ENCODE measurements at regions not wholly inside any gene's neighbourhood (a gene's known extent, or its start where the extent isn't known, plus 50 kb on each side); places are given as distances from the start of the nearest gene placed in this dataset.
"Not testable (repeated sequence)": the region's sequence is repeated elsewhere in the genome, so short reads cannot be mapped to it uniquely, and the experiment has no call there.

DNA sequence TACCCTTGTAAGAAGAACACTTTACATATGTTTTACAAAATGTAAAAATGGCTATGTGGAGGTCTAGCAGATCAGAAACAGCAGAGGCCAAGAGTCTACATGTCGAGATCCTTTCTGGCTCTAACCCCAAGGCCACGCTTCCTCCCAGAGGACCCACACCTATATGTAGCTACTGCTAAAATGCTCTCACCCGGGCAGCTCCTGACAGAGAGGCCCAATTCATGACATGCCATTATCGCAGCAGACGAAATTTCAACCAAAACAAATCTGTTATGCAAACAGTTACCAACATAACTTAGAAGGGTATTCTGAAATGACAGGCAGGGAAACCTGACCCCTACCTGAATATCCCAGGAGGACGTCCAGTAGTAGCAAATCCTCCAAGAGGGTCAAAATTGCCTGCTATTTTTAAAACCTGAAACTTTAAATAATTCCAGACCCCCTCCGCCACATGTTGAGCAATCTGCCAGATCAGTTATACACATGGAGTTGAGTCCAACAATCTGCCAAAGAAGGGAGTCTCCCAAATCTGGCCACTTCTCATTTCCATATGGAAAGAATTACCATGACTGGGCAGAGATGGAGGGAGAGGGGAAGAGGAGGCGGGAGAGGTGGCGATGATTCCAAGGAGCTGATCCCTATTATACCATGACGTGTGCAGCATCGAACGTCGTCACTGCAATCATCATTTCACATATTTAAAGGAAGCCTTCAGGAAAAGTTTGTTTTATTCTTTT is 192.9 kb upstream of the TBL1X start:
- DNase-seq, result peak; percentile 43

DNA sequence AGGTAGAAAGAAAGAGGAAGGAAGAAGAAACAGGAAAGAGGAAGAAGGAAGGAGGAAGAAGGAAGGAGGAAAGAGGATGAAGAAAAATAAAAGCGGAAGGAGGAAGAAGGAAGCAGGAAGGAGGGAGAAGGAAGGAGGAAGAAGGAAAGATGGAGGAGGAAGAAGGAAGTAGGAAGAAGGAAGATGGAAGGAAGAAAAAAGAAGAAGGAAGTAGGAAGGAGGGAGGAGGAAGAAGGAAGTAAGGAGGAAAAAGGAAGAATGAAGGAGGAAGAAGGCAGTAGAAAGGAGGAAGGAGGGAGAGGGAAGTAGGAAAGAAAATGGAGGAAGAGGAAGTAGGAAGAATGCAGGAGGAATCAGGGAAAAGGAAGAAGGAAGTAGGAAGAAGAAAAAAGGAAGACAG is 191.1 kb upstream of the TBL1X start:
- DNase-seq, result no peak

DNA sequence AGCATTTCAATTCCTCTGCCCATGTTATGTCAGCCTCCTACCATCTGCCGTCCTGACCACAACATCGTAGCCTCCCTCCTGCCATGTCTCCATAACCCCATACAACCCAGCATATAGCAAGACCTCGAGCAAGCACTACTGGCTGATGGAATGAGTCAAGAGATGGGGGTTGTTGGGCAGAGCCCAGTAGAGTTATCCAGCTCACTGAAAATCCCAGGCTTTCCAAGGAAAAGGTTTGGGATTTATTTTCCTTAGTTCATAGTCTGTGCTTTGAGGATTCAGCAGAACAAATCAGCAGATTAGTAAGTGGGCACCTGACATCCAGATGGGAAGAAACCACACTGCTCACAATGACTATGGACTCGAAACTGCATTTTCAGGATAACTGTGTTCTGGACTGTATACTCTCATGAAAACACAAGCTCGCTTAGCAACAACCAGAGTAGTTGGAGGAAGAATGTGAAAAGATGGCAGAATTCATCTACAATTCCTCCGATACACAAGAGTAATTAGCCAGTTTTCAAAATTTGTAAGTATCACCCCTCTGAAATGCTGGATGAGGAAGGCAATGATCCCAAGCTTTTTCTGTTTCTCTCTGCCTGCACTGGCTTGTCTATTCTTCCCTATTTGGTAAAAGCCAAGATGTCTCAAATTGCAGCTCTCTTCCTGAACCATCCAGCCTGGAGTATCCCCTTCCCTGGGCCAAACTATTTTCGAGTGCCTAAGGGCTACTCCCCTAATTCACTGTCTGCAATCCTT is 186.2 kb upstream of the TBL1X start:
- DNase-seq, result no peak

DNA sequence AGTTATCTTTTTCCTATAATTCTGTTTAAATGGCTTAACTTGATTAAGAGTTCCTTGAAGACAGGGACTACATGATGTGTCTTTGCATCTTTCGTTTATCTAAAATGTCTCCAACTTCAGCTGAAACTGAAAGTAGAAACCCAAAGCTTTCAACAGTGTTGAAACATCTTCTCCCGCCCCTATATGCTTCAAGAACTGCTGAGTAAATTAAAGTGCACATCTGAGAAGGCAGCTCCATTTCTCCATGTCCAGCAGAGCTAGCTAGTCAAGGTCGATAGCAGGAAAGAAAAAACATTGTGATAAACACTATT is 185.7 kb upstream of the TBL1X start:
- DNase-seq, result no peak

DNA sequence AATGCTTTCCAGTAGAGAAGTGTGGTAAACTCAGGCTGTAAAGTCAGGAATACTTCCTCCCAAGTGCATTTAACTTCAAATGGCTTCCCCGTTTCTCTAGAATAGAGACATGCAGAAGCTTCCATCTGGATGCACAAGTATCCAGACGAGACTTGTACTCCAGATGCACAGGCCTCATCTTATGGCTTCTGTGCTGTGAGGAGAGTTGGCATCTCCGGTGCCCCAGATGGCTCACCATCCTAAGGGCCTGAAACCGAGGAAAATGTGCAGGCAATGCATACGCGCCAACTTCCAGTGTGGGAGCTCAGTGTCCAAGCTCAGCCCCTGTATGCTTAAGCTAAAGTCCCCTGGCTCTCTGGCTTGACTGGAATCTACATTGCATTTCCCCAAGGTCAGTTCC is 184.0 kb upstream of the TBL1X start:
- DNase-seq, result no peak

DNA sequence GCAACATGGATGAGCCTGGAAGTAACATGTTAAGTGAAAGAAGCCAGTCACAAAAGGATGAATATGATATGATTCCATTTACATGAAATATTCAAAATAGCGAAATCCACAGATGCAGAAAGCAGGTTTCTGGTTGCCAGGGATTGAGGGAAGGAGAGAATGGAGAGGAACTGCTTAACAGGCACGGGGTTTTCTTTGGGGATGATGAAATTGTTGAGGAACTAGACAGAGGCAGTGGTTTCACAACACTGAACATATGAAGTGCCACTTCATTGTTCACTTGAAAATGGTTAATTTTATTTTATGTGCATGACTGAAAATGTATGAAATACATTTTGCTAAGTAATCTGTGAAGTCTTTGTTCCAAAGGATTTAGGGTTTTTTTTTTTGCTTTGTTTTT is 182.5 kb upstream of the TBL1X start:
- no peak for DNase-seq

DNA sequence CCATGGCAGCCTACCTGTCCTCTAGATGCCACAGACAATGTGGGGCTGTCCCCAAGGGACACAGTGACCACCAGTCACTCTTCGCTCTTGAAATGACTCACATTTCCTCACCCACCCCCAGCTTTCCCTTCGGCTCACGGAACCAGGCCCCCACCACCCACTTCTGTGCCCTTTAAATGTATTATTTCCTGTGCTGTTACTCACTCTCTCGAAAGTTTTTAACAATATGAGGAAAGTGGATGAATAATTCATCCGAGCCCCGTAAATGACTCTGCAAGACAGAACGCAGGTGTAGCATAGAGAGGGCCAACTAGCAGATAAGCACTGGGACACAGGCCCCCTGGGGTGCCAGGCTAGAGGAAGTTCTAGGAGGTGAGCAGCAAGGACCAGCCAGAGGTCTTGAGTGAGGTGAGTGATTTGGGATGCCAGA is 179.5 kb upstream of the TBL1X start:
- no peak for DNase-seq

DNA sequence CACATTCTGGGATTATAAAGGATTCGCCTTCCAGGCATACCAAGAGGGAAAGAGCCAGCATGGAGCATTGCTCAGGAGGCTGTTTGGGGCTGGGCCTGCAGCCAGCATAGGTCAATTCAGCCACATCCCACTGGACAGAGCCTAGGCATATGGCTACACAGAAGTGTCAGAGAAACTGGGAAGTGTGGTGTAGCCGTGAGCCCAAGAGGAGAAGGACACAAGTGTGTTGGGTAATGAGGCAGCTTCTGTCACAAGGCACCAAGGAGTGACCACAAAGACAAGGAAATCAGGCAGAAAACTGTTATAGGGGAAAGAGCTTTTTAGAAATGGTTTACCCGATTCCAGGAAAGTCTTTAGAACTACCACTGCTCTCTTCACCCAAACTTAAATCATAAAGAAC is 178.6 kb upstream of the TBL1X start:
- no peak for DNase-seq

DNA sequence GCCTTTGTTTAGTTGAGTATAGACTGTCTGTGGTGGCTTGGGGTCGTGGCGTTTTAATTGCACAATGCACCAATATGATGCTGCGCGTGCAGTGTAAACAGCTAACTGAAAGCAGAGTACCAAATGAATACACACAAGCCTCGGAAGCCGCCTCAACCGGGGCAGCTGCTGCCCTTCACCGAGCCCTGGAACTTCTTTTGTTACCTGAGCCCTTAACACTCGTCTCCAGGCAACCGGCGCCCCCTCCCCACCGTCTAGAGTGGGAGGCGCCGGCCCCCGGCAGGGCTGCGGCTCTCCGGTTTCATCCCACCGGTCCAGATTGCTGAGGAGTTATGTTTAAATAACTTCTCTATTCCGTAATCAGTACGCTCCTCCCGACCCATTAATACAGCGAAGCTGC is 173.2 kb upstream of the TBL1X start:
- DNase-seq, result no peak

DNA sequence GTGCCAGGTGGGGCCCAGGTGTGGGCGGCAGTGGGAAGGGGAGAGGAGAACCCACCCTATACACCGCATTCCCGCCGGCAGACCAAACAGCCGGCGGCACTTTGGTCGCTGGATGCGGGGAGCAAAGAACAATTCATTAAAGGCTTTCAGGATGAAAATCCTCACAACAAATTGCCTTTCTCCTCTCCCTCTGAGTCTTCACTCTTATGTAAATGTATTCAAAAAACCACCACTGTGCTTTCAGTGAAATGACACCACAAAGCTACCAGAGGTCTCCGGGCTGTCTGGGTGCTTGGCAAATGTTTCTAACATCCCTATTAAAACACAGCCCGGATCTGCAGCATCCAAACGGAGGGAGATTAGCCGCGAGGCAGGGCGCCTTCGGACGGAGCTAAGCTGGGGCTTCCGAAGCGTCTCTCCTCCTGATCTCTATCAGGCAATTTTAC is 171.8 kb upstream of the TBL1X start:
- no peak for DNase-seq

DNA sequence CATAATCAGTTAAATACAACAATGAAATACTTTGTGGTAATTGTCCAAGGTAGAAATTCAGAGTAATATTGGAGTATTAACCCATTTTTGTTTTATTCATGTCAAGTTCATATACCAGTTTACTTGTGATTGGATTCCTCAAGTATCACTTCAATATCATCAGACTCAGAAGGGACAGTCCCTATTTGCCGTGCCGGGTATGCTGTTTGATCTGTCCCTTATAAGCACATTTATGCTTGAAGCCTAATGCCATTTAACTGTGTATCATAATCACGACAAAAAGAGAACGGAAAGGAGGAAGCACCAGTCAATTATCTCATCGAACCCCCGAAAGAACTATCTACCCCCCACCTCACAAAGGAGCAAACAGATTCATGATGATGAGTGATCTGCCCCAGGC is 171.0 kb upstream of the TBL1X start:
- no peak for DNase-seq

DNA sequence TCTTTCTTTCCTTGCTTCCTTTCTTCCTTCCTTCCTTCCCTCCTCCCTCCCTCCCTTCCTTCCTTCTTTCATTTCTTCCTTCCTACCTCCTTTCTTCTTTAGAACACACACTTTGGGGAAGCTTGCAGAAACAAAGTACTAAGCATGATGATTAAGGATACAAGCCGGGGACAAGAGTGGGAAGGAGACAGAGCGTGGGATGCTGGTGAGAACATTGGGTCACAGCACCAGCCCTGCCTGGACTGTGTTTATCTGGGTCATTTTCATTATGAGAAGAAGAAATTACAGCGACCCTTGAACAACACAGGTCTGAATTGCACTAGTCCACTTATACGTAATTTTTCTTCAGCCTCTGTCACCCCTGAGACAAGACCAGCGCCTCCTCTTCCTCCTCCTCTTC is 169.3 kb upstream of the TBL1X start:
- DNase-seq, result no peak

DNA sequence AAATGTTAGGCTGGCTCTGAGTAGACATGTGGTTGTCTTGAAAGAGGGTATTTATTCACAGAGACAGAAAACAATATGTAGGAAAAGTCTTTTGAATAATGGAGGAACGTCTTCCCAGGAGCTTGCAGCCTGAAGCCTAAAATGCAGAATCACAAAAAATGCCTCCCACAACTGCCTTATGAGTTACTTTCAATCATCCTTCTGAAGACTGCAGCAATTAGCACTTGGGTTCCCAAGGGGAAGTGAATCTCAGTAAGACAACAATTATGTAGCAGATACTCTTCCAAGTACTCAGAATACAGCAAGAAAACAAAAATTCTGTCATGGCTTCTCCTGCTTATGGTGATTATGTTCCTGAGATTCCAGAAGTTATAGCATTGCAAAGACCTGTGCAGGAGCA is 166.6 kb upstream of the TBL1X start:
- DNase-seq, result no peak

DNA sequence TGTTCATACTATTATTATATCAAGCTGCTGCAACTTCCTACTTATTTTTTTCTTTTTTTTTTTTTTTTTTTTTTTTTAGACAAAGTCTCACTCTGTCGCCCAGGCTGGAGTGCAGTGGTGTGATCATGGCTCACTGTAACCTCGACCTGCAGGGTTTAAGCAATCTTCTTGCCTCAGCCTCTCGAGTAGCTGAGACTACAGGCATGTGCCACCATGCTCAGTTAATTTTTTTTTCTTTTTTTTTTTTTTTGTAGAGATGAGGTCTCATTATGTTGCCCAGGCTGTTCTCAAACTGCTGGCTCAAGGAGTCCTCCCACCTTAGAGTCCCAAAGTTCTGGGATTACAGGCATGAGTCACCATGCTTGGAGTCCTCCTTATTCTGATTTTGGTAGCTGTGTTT is 165.2 kb upstream of the TBL1X start:
- not testable (repeated sequence) for DNase-seq

DNA sequence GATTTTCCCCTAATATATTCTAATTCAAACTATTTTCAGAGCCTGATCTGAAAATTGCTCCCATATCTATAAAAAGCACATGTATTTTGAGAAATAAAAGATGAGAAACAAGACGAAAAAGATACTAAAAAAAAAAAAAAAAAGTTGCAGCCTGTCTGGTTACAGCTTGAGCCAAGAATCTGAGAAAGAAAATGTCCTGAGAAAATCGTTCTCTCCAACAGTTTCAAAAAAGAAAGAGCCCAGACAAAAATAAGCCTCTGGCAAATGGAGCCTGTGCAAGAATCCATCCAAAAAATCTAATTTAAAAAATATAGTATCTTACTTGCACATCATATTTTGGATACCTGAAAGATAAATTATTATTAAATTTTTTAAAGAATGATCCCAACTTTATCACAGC is 163.0 kb upstream of the TBL1X start:
- DNase-seq, result no peak

DNA sequence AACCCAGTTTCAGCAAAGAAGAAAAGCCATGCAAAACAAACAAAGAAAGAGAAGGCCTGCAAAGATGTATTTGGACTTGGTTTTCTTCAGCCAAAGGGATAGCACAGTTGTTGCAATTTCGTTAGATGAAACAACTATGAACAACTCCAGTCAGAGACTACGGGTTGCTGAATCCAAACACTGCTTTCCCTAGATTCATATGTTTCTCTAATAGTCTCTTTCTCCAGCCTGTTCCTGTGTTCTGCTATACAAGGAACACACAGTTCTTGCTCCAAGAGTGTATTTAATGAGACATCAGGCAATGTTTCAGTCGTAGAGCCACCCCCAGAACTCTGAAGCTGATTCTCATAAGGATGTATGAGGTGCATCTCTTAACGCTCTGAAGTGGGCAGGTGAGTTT is 162.5 kb upstream of the TBL1X start:
- DNase-seq, result no peak

DNA sequence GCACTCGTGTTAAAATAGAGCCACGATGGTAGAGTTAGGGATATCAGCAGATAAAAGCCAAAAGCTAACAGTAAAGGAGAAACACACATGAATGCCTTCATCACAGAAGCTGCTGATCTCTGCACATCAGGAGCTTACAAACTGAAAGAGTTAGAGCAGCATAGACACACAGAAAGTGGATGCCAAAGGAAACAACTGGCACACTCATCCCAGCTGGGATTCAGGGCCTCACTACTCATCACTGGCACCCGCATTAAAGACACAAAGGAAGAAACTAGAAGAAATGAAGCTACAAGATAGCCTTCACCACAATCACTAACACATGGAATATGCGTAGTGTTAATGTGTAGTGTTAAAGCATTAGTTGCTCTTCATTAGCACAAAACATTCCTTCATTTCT is 156.4 kb upstream of the TBL1X start:
- no peak for DNase-seq

DNA sequence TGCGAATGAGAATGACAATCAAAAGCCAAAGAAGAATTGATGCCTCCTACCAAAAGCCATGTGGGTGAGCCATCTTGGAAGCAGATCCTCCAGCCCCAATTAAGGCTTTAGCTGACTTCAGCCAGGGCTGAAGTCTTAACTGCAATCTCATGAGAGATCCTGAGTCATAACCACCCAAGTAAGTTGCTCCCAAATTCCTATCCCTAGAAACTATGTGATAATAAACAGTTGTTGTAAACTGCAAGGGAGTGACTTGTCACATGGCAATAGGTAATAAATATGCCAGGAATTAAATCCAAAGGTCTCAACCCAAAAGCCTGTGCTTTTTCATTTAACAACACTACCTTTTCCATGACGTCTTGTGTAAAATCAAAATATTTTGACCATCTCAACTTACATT is 154.2 kb upstream of the TBL1X start:
- no peak for DNase-seq

DNA sequence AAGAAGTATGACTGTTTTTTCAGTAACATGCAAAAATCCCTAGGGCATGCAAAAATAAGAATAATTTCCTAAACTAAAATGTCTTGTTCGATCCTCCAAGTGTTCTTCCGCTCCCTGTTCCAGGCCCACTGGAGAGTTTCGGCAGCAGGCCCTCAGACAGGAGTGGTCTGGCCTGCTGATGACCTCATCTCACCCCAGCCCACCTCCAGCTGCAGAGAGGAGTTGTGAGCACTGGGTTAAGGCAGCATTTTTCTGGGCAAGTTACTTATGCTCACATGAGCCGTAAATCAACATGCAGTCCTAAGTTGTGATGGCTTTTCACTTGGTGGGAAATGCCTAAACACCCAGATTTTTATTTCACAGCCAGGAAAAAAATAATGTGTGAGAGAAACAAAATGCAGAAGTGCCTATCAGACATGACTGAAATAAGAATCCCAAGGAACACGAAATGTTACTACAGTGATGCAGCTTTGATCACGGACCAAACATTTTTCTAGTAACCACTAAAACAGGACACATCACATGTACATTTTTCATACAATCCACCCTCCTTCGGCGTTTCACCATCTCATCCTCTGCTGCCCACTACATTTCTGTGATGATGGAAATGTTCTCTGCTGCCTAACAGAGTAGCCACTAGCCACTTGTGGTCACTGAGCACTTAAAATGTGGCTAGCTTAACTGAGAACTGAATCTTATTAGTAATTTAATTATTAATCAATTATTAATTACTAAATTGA is 153.3 kb upstream of the TBL1X start:
- DNase-seq, result no peak

DNA sequence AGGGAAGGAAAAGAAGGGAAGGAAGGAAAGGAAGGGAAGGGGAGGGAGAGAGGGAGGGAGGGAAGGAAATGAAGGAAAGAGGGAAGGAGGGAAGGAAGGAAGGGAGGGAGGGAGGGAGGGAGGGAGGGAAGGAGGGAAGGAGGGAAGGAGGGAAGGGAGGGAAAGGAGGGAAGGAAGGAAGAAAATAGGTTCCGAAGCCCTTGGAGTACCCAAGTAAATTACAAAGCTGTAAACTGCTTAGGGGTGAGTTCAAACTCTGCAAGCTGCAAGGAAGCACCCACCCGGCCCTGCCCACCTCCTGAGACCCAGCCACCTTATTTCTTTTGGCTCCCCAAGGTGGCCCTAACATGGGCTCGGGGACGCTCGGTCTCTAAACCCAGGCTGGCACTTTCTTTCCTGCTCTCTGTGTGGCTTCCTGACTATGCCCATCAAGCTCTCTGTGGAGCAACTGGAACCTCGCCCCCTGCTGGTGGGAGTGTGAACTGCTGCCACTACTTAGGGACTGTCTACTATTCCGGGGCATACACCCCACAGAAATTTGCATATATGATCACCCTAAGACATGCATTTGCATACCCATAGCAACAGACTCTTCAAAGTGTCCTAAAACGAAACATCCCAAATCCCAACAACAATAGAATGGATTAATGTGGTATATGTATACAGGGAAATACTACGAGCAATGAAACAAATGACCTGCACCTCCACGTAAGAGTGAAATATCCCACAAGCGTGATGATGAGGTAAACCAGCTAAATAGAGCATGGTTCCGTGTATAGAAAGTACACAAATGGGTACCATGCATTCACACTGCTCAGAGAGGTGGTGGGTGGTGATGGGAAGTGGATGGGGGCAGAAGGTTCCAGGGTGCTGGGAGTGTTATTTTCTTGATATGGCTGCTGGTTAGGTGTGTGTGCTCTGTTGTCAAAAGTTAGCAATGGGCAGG is 151.7 kb upstream of the TBL1X start:
- no peak for DNase-seq

DNA sequence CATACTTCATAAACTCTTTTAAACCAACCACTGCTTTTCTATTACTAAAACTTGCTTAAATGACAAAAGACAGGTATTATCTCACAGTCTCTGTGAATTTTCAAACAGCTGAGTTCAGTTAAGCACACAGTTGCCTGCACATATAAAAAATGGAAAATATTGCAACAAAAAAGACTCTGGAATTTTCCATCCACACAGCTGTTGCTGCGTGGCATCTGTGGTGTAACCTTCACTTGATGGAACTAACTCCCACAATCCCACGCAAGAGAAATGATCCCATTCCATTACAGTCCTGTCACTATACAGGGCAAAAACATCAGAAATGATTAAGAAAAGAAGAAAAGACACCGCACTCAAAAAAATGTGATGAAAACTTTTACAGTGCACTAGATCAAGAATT is 149.8 kb upstream of the TBL1X start:
- DNase-seq, result no peak

DNA sequence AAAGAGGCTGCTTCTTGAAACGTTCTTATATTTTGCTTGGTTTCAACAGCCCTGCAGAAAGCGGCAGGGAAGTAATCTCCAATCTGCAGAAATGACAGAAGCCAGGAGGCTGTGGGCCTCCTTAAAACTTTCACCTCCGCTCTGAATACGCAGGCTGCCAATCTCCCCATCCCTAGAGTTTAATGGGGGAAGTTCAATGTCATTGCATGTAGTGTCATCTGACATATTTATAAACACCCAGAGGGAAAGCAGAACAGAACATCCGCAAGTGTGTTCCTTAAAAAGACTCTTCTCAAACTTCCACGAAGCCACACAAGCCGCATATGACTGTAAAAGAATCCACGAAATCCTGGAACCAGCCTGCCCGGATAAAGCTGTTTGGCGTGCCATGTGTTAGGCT is 148.8 kb upstream of the TBL1X start:
- no peak for DNase-seq

DNA sequence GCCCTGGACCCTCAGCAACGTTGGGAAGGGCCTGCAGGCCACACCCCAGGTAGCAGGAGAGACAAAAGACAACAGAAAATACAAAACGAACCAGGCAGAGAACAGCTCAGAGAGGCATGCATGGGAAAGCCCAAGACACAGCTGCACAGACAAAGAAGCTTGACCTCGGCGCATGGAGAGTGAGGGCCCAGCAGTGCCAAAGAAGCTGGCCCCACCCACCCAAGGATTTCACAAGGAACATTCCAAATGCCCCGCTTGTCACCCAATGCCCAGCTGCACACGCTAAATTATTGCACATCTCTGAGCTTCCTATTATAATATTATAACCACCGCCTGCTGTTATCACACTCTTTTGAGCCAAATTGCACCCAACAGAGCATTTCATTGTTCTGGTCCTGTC is 147.7 kb upstream of the TBL1X start:
- DNase-seq, result no peak

All from left hindlimb (tissue), 1 donor.